SK-N-MC (cell line): ENCODE measurements at regions not wholly inside any gene's neighbourhood (a gene's known extent, or its start where the extent isn't known, plus 50 kb on each side); places are given as distances from the start of the nearest gene placed in this dataset.

ENCODE experiments used
- DNase-seq: peaks from one replicate; pipeline ENCODE4 v3.0.0-alpha.2; 2011; ENCODE audit warnings: low read depth, low spot score
- H3K27ac ChIP-seq: fragments of 200-600 bp; sonication (generic); 2 replicates; pipeline ENCODE4 v1.5.1; 2016; ENCODE audit warnings: mixed run types
- H3K36me3 ChIP-seq: fragments of 200-600 bp; sonication (generic); 2 replicates; pipeline ENCODE4 v1.6.1; 2017; ENCODE audit warnings: antibody characterized with exemption, low read length, mixed read lengths; ENCODE audit not compliant: insufficient read depth
- H3K4me3 ChIP-seq: fragments of 200-600 bp; sonication (generic); 2 replicates; pipeline ENCODE4 v1.5.1; 2016
- H3K9ac ChIP-seq: fragments of 200-600 bp; sonication (generic); 2 replicates; pipeline ENCODE4 v1.8.0; 2017; ENCODE audit warnings: mixed run types, mixed read lengths; ENCODE audit not compliant: insufficient read length
- H3K9me3 ChIP-seq: fragments of 200-600 bp; sonication (generic); 2 replicates; pipeline ENCODE4 v1.6.1; 2017; ENCODE audit warnings: low read depth, mild to moderate bottlenecking, antibody characterized with exemption, low read length, moderate library complexity, mixed read lengths
- EZH2 ChIP-seq: fragments of 200-600 bp; sonication (generic); IDR thresholded peaks from one replicate; pipeline ENCODE4 v1.6.1; 2017; ENCODE audit warnings: antibody characterized with exemption
- FOXP2 ChIP-seq: optimal IDR thresholded peaks from 2 replicates; pipeline ENCODE3; 2011; ENCODE audit warnings: mild to moderate bottlenecking, moderate library complexity; ENCODE audit not compliant: insufficient read depth; ENCODE audit errors: extremely low read length, control extremely low read depth
- POLR2AphosphoS5 ChIP-seq: IDR thresholded peaks from 2 replicates; pipeline ENCODE4 v1.6.1; 2012; ENCODE audit warnings: mild to moderate bottlenecking, low read depth, low read length, borderline replicate concordance

DNA sequence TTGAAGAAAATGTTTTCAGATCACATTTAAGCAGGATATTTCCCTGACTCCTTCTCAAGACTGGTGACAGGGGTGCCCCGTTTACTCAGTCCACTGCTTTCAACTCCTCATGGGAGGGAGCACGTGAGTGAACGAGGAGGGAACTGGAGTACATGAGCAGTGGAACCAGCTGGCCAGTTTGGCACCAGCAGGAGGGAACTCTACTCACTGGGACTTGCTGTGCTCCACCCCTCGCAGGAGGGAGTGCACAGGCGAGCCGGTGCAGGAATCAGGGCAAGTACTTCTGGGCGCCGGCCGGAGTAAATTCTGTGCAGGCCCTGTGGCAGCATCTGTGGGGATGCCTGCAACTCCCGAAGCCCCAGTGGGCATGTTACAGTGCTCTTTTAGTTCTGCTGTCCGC lies 1941.1 kb upstream of the C9orf72 start:
- no peak overlapping the region for H3K27ac ChIP-seq
- H3K9ac ChIP-seq, result no peak overlapping the region
- no peak overlapping the region for H3K4me3 ChIP-seq
- no peaks in the 10 kb centered on the region for H3K36me3 ChIP-seq
- TF ChIP-seq FOXP2 (no peak), POLR2AphosphoS5 (no peak), EZH2 (no peak)
- DNase-seq, result no peak
- no peaks in the 10 kb centered on the region for H3K9me3 ChIP-seq

DNA sequence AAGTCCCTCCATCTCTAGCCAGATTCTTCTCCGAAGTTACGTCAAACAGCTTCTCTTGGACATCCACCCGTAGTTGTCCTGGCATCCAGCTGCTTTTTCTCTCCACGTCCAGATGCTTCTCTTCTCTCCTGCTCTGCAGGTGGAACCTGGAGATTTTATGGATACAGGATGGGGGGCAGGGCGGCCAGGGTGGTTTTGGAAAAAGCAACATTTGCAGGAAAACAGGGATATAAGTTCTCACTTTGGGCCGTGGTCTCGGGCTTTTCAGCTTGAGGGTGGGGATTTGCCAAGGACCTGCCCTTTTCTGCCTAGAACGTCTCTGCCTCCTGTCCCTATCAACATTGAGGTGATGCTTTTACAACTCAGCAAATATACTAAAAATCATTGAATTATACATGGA lies 1941.6 kb upstream of the C9orf72 start:
- H3K27ac ChIP-seq, result no peak overlapping the region
- H3K9ac ChIP-seq, result no peak overlapping the region
- H3K9me3 ChIP-seq, result no peaks in the 10 kb centered on the region
- H3K4me3 ChIP-seq, result no peak overlapping the region
- H3K36me3 ChIP-seq, result no peaks in the 10 kb centered on the region
- no peak for DNase-seq
- TF ChIP-seq POLR2AphosphoS5 (no peak), FOXP2 (no peak), EZH2 (no peak)

DNA sequence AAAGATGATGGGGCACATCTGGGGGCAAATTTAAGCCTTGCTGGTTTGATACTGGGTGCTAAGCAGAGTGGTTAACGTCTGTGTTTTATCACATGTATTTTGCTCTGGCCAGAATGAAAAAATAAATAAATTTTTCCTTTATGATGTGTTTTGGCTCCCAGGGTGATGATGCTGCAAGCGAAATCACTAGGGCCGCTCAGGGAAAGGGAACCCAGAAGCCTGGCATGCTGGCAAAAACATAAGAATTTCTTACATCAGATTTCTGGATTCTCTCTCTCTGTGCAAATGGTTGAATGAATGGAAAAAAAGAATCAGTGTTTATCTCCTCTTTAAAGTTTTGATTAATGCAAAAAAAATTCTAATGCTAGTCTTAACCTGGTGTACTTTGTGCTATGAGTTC lies 1975.2 kb upstream of the C9orf72 start:
- Histone ChIP-seq H3K36me3 (no peaks in the 10 kb centered on the region), H3K4me3 (no peak overlapping the region), H3K9ac (no peak overlapping the region), H3K27ac (no peak overlapping the region), H3K9me3 (no peaks in the 10 kb centered on the region)
- DNase-seq, result no peak
- TF ChIP-seq EZH2, result no peak
- no peak for TF ChIP-seq FOXP2
- TF ChIP-seq POLR2AphosphoS5, result no peak

DNA sequence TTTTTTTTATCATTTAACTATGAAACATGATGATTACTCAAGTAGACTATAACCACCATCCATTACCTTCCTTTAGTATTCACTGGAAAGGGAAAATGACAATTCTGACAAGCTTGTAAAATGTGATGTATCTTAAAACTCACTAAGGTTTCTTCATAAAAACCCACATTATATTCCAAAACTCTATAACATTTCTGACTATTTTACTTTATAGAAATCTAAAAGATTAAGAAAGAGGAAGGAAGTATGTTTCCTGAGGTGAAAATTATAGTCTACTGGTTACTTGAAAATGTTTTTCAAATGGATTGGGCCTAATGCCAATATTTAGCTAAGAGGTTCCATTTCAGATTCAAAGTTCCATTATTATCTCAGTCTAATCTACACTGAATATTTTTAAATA lies 1982.2 kb upstream of the C9orf72 start:
- peak; percentile 89 for DNase-seq
- TF ChIP-seq POLR2AphosphoS5 (peak; percentile 43; the same call in 1 of the 2 replicates), EZH2 (no peak)
- Histone ChIP-seq H3K9ac (no peak overlapping the region), H3K4me3 (peak overlapping the region; percentile 70), H3K27ac (peak overlapping the region; percentile 92), H3K36me3 (no peaks in the 10 kb centered on the region), H3K9me3 (no peaks in the 10 kb centered on the region)

DNA sequence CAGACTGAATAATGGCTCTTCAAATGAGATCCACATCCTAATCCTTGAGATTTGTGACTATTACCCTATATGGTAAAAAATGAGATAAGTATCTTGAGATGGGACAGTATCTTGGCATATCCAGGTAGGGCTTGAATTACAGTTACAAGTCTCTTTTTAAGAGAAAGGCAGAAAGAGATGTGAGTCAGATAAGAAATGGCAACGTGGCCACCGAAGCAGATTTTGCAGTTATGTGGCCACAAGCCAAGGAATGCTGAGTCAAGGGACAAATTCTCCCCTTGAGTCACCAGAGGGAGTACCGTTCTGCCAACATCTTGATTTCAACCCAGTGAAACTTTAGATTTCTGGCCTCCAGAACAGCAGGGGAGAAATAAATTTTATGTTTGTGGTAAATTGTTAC lies 1983.0 kb upstream of the C9orf72 start:
- Histone ChIP-seq H3K4me3 (no peak overlapping the region), H3K9ac (no peak overlapping the region), H3K36me3 (no peaks in the 10 kb centered on the region), H3K27ac (peak overlapping the region; percentile 92; the same call in 1 of the 2 replicates), H3K9me3 (no peaks in the 10 kb centered on the region)
- TF ChIP-seq POLR2AphosphoS5, result no peak
- TF ChIP-seq FOXP2, result no peak
- TF ChIP-seq EZH2, result no peak
- no peak for DNase-seq

DNA sequence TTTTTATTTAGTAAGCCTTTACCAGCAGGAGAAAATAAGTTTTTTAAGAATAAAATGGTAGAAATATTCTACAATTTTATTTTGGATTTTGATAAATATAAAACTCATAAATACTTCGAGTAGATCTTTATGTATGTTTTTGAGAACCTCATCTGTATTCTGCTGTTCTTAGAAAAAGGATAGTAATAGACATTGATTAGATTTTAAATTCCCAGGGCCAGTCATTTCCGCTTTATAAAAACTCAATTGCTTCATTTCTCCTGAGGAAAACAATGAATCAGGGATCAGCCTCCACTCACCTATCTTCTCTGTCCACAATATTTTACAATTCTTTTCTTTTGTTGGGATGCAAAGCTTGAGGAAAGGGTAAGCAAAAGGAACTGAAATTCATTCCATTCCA lies 1983.5 kb upstream of the C9orf72 start:
- Histone ChIP-seq H3K27ac (no peak overlapping the region), H3K9ac (no peak overlapping the region), H3K4me3 (no peak overlapping the region), H3K36me3 (no peaks in the 10 kb centered on the region), H3K9me3 (no peaks in the 10 kb centered on the region)
- no peak for DNase-seq
- TF ChIP-seq POLR2AphosphoS5 (no peak), EZH2 (no peak), FOXP2 (no peak)

DNA sequence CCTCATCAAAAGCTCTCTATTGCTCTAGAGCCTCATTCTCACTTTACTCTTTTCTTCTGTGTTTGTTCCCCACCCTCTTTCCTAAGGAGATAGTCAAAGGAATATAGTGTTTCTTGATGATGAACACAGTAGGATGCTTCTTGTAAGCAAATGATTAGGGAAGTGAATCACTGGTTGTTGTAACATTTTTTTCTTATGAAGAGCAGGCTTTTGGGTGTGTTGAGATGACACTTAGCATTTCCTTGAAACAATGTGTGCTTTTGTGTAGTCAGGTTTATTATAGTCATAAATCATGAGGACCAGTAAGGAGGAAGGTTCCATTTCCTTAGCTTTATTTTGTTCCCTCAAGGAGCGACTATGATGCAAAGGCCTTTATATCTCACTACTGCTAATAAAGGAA lies 1991.3 kb upstream of the C9orf72 start:
- Histone ChIP-seq H3K27ac (no peak overlapping the region), H3K9me3 (no peaks in the 10 kb centered on the region), H3K9ac (no peak overlapping the region), H3K36me3 (no peaks in the 10 kb centered on the region), H3K4me3 (no peak overlapping the region)
- no peak for DNase-seq
- TF ChIP-seq FOXP2, result no peak
- TF ChIP-seq POLR2AphosphoS5, result no peak
- no peak for TF ChIP-seq EZH2

DNA sequence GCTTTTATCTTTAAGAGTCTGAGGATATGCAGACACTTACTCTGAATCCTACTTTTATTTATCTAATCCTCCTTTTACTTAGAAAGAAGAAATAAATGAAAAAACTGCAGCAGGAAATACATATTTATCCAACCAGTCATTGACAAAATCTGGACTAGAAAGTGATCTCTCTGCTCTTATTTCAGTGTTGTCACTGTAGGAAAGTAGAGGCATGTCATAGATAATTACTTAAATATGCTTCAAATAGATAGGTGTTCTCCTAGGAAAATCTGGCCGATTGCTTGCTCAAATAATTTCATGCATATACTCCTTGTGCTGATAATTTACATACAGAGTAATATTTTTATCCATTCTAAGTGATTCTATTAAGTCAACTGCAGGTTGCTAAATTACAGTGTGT lies 2001.9 kb upstream of the C9orf72 start:
- Histone ChIP-seq H3K4me3 (no peak overlapping the region), H3K27ac (no peak overlapping the region)
- no peak for TF ChIP-seq FOXP2

DNA sequence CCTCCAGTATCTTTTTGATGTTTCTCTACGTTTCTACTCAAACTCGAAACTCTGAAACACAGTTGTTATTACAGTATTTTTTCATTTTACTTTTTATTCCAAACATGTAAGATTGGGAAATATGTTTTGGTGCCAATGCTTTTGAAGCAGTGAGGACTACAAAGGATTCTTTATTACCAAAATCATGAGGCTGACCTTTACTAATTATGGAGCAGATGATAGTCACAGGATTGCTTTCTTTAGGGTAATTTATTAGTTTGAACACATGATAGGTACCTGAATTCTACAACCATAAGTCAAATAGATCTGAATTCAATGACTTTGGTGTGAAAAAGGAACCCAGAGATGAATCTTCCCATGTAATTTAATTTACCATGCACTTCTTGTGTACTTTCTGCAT lies 2015.1 kb upstream of the C9orf72 start:
- no peak overlapping the region for H3K27ac ChIP-seq
- H3K4me3 ChIP-seq, result no peak overlapping the region
- TF ChIP-seq FOXP2 (no peak), EZH2 (no peak), POLR2AphosphoS5 (no peak)
- DNase-seq, result no peak
- no peaks in the 10 kb centered on the region for H3K9me3 ChIP-seq
- no peaks in the 10 kb centered on the region for H3K36me3 ChIP-seq
- H3K9ac ChIP-seq, result no peak overlapping the region

More for the DNA sequence above, 2001.9 kb upstream of the C9orf72 start:
- Histone ChIP-seq H3K9me3 (no peaks in the 10 kb centered on the region), H3K9ac (no peak overlapping the region), H3K36me3 (no peaks in the 10 kb centered on the region)
- DNase-seq, result no peak
